Gastrocnemius medialis (tissue), 4 donors: ENCODE measurements at regions not wholly inside any gene's neighbourhood (a gene's known extent, or its start where the extent isn't known, plus 50 kb on each side); places are given as distances from the start of the nearest gene placed in this dataset.

Source experiments
- POLR2A ChIP-seq, 2 donors: fragments of 450-650 bp; IDR thresholded peaks; one replicate each; pipeline ENCODE4 v1.6.1; 2017; ENCODE audit warnings: antibody characterized with exemption in 2 of 2, mild to moderate bottlenecking in 2 of 2, moderate library complexity in 2 of 2
- TF ChIP-seq, protein P1 (sequence below), 5 experiments: fragments of 450-650 bp in 3 of 5; fragments of 200-600 bp in 2 of 5; sonication (generic) in 2 of 5; IDR thresholded peaks in 4 of 5; conservative IDR thresholded peaks in 1 of 5; 1 replicate in 4 of 5; 2 replicates in 1 of 5; pipeline ENCODE4 v1.5.1; 2016 to 2019; ENCODE audit warnings: antibody characterized with exemption in 5 of 5, mild to moderate bottlenecking in 3 of 5, moderate library complexity in 3 of 5

DNA sequence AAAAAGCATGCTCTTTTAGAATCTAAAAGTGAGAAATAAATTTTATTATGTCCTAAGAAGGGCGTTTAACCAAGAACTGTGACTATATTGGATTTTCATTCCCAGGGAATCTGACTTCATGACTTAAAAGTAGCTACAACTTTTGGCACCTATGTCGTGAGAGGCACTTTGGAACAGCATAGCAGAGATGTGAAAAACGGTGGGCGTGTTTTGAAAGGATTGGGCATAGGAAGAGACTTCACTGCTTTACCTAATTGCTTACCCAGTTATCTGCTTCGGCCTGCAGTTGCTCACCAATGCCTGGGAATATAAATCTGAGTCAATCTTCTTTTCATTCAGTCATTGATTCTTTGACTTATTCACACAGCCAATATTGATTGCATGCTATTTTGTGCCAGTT is 363.4 kb downstream of the DNAH5 start:
- TF ChIP-seq, protein P1, sequence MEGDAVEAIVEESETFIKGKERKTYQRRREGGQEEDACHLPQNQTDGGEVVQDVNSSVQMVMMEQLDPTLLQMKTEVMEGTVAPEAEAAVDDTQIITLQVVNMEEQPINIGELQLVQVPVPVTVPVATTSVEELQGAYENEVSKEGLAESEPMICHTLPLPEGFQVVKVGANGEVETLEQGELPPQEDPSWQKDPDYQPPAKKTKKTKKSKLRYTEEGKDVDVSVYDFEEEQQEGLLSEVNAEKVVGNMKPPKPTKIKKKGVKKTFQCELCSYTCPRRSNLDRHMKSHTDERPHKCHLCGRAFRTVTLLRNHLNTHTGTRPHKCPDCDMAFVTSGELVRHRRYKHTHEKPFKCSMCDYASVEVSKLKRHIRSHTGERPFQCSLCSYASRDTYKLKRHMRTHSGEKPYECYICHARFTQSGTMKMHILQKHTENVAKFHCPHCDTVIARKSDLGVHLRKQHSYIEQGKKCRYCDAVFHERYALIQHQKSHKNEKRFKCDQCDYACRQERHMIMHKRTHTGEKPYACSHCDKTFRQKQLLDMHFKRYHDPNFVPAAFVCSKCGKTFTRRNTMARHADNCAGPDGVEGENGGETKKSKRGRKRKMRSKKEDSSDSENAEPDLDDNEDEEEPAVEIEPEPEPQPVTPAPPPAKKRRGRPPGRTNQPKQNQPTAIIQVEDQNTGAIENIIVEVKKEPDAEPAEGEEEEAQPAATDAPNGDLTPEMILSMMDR (IDR thresholded peaks at IDR 0.05 in 4 of 5, conservative IDR thresholded peaks at IDR 0.05 in 1 of 5), result no peak
- TF ChIP-seq POLR2A (IDR thresholded peaks at IDR 0.05), result no peak
